ENCODE measurements at regions not wholly inside any gene's neighbourhood (a gene's known extent, or its start where the extent isn't known, plus 50 kb on each side); places are given as distances from the start of the nearest gene placed in this dataset.

DNA sequence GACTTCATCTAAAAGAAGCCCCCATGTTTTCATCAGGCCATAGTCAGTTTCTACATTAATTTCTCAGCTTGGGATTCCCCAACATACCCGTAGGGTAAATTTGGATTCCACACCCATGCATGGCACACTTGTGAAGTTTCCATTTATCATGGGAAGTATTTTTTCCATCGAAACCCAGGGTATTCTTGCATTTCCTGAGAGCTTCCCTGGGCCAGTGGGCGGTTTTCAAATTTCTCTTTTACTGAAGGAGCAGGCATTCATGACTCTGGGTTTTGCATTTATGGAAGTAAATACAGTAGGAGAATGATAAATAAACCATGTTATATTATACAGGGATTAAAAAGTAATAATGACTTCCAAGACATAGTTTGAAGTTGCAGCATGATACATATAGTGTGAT is 93.0 kb upstream of the MAP3K1 start (continued):
- TF ChIP-seq ZNF407 (IDR thresholded peaks at IDR 0.05; ENCODE audit: low read depth) (no peak), POLR3A (IDR thresholded peaks at IDR 0.05; ENCODE audit: borderline replicate concordance, extremely low read depth, insufficient read depth, insufficient read length) (no peak), NCOR1 (IDR thresholded peaks at IDR 0.05) (no peak), ZNF133 (CRISPR knock-in tag; IDR thresholded peaks at IDR 0.05) (no peak)

Measured in K562 (cell line).